PC-9 (cell line): ENCODE measurements at regions not wholly inside any gene's neighbourhood (a gene's known extent, or its start where the extent isn't known, plus 50 kb on each side); places are given as distances from the start of the nearest gene placed in this dataset.

Experiments used
- BruUV-seq: library from RNA; stranded (reverse); fragments of 400-500 nt; replicated peaks from 2 replicates; lab custom pipeline; 2021; lab: Mats Ljungman, UMichigan
- CTCF ChIA-PET: fragments of 300-600 bp; sonication (Branson Sonifier 250); formaldehyde crosslinking; loops from one replicate; lab custom pipeline; 2022; ENCODE audit warnings: antibody characterized with exemption; lab: Charles Lee
- POLR2A ChIA-PET: fragments of 300-600 bp; sonication (Branson Sonifier 250); formaldehyde crosslinking; loops from one replicate; lab custom pipeline; 2022; ENCODE audit warnings: antibody characterized with exemption; ENCODE audit not compliant: unreplicated experiment; lab: Charles Lee
- DNase-seq, 2 experiments: peaks; one replicate each; pipeline versions ENCODE4 v3.0.0 to v3.0.0-alpha.2; 2015 to 2022; ENCODE audit warnings: mixed read lengths in 1 of 2
- H2AFZ ChIP-seq: fragments of 200-600 bp; sonication (generic); 2 replicates; pipeline ENCODE4 v1.8.1; 2017; ENCODE audit warnings: antibody characterized with exemption
- H3F3A ChIP-seq: fragments of 200-600 bp; sonication (generic); 2 replicates; pipeline ENCODE4 v1.8.1; 2017; ENCODE audit warnings: antibody characterized with exemption, mild to moderate bottlenecking, low read depth; ENCODE audit not compliant: insufficient read depth
- H3K27ac ChIP-seq: fragments of 200-600 bp; sonication (generic); 2 replicates; pipeline ENCODE4 v1.6.1; 2016; ENCODE audit warnings: mixed run types
- H3K27me3 ChIP-seq: fragments of 200-600 bp; sonication (generic); 2 replicates; pipeline ENCODE4 v1.6.1; 2016; ENCODE audit warnings: low read depth, mixed run types; ENCODE audit not compliant: insufficient read depth
- H3K36me3 ChIP-seq: fragments of 200-600 bp; sonication (generic); 2 replicates; pipeline ENCODE4 v1.6.1; 2016; ENCODE audit warnings: low read depth, mixed run types
- H3K4me1 ChIP-seq: fragments of 200-600 bp; sonication (generic); replicated peaks from 2 replicates; pipeline ENCODE4 v1.6.1; 2016; ENCODE audit warnings: mixed run types; ENCODE audit not compliant: insufficient read depth
- H3K4me2 ChIP-seq: fragments of 200-600 bp; sonication (generic); 2 replicates; pipeline ENCODE4 v1.6.1; 2017; ENCODE audit warnings: mixed run types
- H3K4me3 ChIP-seq: fragments of 200-600 bp; sonication (generic); 2 replicates; pipeline ENCODE4 v1.6.1; 2016; ENCODE audit warnings: mixed run types
- H3K79me2 ChIP-seq: fragments of 200-600 bp; sonication (generic); 2 replicates; pipeline ENCODE4 v1.6.1; 2017; ENCODE audit warnings: low read depth, mixed run types
- H3K9me2 ChIP-seq: fragments of 200-600 bp; sonication (generic); 2 replicates; pipeline ENCODE4 v1.8.1; 2017; ENCODE audit warnings: mild to moderate bottlenecking; ENCODE audit not compliant: insufficient read depth
- H3K9me3 ChIP-seq: fragments of 200-600 bp; sonication (generic); 2 replicates; pipeline ENCODE4 v1.8.1; 2016; ENCODE audit warnings: low read depth; ENCODE audit not compliant: insufficient read depth
- H4K20me1 ChIP-seq: fragments of 200-600 bp; sonication (generic); 2 replicates; pipeline ENCODE4 v1.8.1; 2017; ENCODE audit not compliant: insufficient read depth
- CTCF ChIP-seq: fragments of 200-600 bp; sonication (generic); conservative IDR thresholded peaks from 2 replicates; pipeline ENCODE4 v1.6.1; 2017; ENCODE audit warnings: mixed run types, antibody characterized with exemption, mild to moderate bottlenecking, moderate library complexity
- EZH2 ChIP-seq: fragments of 200-600 bp; sonication (generic); IDR thresholded peaks from 2 replicates; pipeline ENCODE4 v1.8.0; 2017; ENCODE audit warnings: antibody characterized with exemption, low read depth
- intact Hi-C: fragments of 100-400 bp; cut with micrococcal nuclease; formaldehyde crosslinking; loops from one replicate; pipeline ENCODE4 v1.10.0; 2022; ENCODE audit not compliant: unreplicated experiment

- ChIA-PET POLR2A (no interaction called here), CTCF (no interaction called here)
- Histone ChIP-seq H3K4me3 (no peak overlapping the region), H4K20me1 (no peaks in the 10 kb centered on the region), H3K79me2 (no peaks in the 10 kb centered on the region), H3K9me3 (no peaks in the 10 kb centered on the region), H3K27ac (no peak overlapping the region), H3K4me2 (no peak overlapping the region), H3K27me3 (peaks cover 13% of the 10 kb centered on the region), H3F3A (no peaks in the 10 kb centered on the region), H3K36me3 (no peaks in the 10 kb centered on the region), H2AFZ (no peak overlapping the region), H3K4me1 (no peaks in the 10 kb centered on the region), H3K9me2 (no peaks in the 10 kb centered on the region; the same call in 1 of the 2 replicates)
- TF ChIP-seq EZH2 = no peak
- no peak for TF ChIP-seq CTCF
- no peak for DNase-seq
- BruUV-seq = no TSS peak
- intact Hi-C loops = no loop called here
Observed at GRCh38 chr3:127119693-127120464, 73.1 kb upstream of the PRR23E start.

- H3K4me3 ChIP-seq = no peak overlapping the region
- intact Hi-C loops = no loop called here
- no peaks in the 10 kb centered on the region for H3K4me1 ChIP-seq
- peaks cover 25% of the 10 kb centered on the region for H3K27me3 ChIP-seq
- TF ChIP-seq EZH2 = no peak
- no peak for TF ChIP-seq CTCF
- no peaks in the 10 kb centered on the region for H3K9me3 ChIP-seq
- H3K36me3 ChIP-seq = no peaks in the 10 kb centered on the region
- BruUV-seq = no TSS peak
- no peaks in the 10 kb centered on the region for H3F3A ChIP-seq
- no peaks in the 10 kb centered on the region for H4K20me1 ChIP-seq
- no peak overlapping the region for H3K4me2 ChIP-seq
- H3K79me2 ChIP-seq = no peaks in the 10 kb centered on the region
- no peaks in the 10 kb centered on the region; the same call in 1 of the 2 replicates for H3K9me2 ChIP-seq
- ChIA-PET CTCF (no interaction called here), POLR2A (no interaction called here)
- H3K27ac ChIP-seq = no peak overlapping the region
- DNase-seq = no peak
- no peak overlapping the region for H2AFZ ChIP-seq
Observed at GRCh38 chr3:127120851-127121647, 71.9 kb upstream of the PRR23E start.

GRCh38 chr3:127121885-127122284 lies 71.0 kb upstream of the PRR23E start:
- no TSS peak for BruUV-seq
- ChIA-PET POLR2A (no interaction called here), CTCF (no interaction called here)
- Histone ChIP-seq H3K27me3 (peaks cover 31% of the 10 kb centered on the region), H4K20me1 (no peaks in the 10 kb centered on the region), H3K4me2 (no peak overlapping the region), H3K9me2 (no peaks in the 10 kb centered on the region; the same call in 1 of the 2 replicates), H3K36me3 (no peaks in the 10 kb centered on the region), H3K4me1 (no peaks in the 10 kb centered on the region), H3K27ac (no peak overlapping the region), H3K9me3 (no peaks in the 10 kb centered on the region), H3F3A (no peaks in the 10 kb centered on the region), H3K79me2 (no peaks in the 10 kb centered on the region), H2AFZ (no peak overlapping the region), H3K4me3 (no peak overlapping the region)
- intact Hi-C loops = no loop called here
- TF ChIP-seq EZH2 (no peak), CTCF (no peak)
- no peak for DNase-seq
